HL-60 (cell line): ENCODE measurements at regions not wholly inside any gene's neighbourhood (a gene's known extent, or its start where the extent isn't known, plus 50 kb on each side); places are given as distances from the start of the nearest gene placed in this dataset.

Experiments
- CTCF ChIP-seq: IDR thresholded peaks from one replicate; pipeline ENCODE4 v1.5.1; 2011; ENCODE audit warnings: low read length, control low read depth, inconsistent platforms; ENCODE audit not compliant: insufficient read depth
- GABPA ChIP-seq: IDR thresholded peaks from 2 replicates; pipeline ENCODE4 v1.6.1; 2012; ENCODE audit warnings: low read depth
- SPI1 ChIP-seq: IDR thresholded peaks from 2 replicates; pipeline ENCODE4 v1.6.1; 2012; ENCODE audit warnings: low read depth, mild to moderate bottlenecking, borderline replicate concordance
- TF ChIP-seq, protein P1 (sequence below): IDR thresholded peaks from 2 replicates; pipeline ENCODE4 v1.6.1; 2012; ENCODE audit warnings: low read depth; ENCODE audit not compliant: insufficient replicate concordance

- TF ChIP-seq CTCF (no peak), SPI1 (no peak), GABPA (no peak)
- TF ChIP-seq, protein P1, sequence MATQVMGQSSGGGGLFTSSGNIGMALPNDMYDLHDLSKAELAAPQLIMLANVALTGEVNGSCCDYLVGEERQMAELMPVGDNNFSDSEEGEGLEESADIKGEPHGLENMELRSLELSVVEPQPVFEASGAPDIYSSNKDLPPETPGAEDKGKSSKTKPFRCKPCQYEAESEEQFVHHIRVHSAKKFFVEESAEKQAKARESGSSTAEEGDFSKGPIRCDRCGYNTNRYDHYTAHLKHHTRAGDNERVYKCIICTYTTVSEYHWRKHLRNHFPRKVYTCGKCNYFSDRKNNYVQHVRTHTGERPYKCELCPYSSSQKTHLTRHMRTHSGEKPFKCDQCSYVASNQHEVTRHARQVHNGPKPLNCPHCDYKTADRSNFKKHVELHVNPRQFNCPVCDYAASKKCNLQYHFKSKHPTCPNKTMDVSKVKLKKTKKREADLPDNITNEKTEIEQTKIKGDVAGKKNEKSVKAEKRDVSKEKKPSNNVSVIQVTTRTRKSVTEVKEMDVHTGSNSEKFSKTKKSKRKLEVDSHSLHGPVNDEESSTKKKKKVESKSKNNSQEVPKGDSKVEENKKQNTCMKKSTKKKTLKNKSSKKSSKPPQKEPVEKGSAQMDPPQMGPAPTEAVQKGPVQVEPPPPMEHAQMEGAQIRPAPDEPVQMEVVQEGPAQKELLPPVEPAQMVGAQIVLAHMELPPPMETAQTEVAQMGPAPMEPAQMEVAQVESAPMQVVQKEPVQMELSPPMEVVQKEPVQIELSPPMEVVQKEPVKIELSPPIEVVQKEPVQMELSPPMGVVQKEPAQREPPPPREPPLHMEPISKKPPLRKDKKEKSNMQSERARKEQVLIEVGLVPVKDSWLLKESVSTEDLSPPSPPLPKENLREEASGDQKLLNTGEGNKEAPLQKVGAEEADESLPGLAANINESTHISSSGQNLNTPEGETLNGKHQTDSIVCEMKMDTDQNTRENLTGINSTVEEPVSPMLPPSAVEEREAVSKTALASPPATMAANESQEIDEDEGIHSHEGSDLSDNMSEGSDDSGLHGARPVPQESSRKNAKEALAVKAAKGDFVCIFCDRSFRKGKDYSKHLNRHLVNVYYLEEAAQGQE: no peak
These were observed 221.2 kb upstream of the PSMD7 start for GRCh38 chr16:74075393-74075792.
